ENCODE measurements at regions not wholly inside any gene's neighbourhood (a gene's known extent, or its start where the extent isn't known, plus 50 kb on each side); places are given as distances from the start of the nearest gene placed in this dataset.

GRCh38 chr10:4177791-4178190 is 392.8 kb upstream of the KLF6 start:
- no peak for TF ChIP-seq CTCF (optimal IDR thresholded peaks at IDR 0.05 in 1 of 3, IDR thresholded peaks at IDR 0.05 in 1 of 3, conservative IDR thresholded peaks at IDR 0.05 in 1 of 3; ENCODE audit: extremely low read depth in 1 of 3, insufficient read depth in 2 of 3, low read length in 3 of 3)
- TF ChIP-seq EZH2 (IDR thresholded peaks at IDR 0.05; ENCODE audit: low read length) = no peak

Data from keratinocyte (primary cell).